Stimulated activated CD4-positive, alpha-beta T cell treated with anti-CD3 and anti-CD28 coated beads, TNF-alpha, amount 100 ng/mL, for 24 hours (primary cell): ENCODE measurements at regions not wholly inside any gene's neighbourhood (a gene's known extent, or its start where the extent isn't known, plus 50 kb on each side); places are given as distances from the start of the nearest gene placed in this dataset.
"Not testable (repeated sequence)": the region's sequence is repeated elsewhere in the genome, so short reads cannot be mapped to it uniquely, and the experiment has no call there.

Experiments used
- DNase-seq, 3 experiments: peaks; one replicate each; pipeline ENCODE4 v3.0.0-alpha.2; 2020; ENCODE audit warnings: low read depth in 3 of 3

DNA sequence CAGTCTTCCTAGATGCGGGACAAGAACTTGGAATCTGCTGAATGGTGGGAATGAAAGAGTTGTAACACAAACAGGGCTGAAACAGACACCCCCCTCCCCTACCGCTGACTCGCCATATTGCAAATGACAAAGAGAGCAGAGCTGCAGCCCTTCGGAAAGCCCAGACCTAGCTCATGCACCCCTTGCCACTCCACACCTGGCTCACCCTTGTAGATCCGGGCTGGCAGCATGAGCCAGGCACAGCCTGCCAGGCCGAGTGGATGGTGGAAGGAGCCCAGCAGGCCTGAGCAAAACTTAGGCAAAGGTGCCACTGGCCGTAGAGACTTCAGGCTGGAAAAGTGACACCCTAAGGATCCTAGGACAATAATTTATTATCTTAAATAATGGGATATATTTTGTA is 237.4 kb upstream of the SEMA3D start:
- no peak for DNase-seq

DNA sequence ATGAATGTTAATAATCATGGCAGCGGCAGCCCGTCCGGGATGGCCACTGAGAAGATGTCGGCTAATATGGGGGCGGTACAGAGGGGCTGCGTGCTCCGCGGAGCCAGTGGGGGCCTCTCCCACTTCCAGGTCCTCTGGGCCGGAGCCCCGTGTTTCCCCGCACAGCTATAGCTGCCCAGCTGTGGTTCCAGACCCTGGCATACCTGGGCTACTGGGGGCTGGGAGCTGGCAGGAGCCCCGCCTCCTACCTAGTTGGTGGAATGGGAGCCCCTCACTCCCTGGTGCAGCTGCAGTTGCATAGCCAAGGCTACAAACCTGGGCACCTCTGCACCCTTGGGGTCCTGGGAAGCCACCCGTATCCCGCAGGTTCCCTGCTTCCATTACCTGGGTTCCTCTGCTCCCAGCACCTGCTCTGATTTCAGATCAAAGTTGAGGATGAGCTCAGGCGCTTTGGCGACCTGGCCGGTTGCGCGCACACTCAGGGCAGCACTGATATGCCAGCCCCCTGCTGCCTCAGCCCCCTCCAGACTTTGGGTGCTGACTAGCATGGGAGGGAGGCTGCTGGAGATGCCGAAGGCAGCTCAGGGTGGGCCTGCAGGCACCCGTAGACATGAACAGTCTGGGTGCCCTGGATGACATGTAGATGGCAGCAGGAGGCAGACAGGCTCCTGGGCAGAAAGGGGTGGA is 236.5 kb upstream of the SEMA3D start:
- DNase-seq, result no peak

DNA sequence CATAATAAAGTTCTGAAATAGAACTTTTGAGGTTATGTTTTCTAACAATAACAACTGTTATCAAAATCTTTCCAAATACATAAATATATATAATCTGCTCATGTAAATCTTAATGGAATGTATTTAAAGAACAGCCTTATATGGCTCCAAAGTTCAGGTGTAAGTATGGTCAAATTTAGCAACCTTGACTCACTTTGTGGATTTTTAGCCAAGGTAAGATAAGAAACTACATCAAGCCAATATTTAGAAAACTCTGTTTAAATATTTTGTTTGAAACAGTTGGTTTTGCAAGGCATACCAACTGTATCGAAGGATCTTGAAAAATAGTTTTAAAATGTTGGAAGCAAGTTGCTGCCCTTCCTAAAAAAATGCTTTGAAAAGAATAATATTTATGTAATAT is 228.9 kb upstream of the SEMA3D start:
- DNase-seq, result no peak

DNA sequence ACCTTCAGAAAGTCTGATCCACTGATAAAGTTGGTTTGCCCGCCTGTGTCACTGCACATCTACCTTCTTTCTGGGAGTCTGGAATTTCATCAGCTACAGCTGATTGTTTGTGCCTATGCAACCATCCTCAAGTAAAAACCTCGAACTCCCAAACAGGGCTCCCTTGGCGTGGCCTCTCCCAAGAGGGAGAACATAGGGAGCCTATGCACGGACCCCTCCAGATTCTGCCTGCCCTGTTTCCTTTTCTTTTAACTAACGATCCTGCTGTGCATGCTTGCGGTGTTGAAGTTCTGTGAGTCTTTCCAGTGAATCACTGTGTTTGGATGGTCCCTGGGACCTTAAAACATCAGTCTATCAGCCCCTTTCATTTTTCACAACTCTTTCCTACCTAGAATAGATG is 226.9 kb upstream of the SEMA3D start:
- DNase-seq, result no peak

DNA sequence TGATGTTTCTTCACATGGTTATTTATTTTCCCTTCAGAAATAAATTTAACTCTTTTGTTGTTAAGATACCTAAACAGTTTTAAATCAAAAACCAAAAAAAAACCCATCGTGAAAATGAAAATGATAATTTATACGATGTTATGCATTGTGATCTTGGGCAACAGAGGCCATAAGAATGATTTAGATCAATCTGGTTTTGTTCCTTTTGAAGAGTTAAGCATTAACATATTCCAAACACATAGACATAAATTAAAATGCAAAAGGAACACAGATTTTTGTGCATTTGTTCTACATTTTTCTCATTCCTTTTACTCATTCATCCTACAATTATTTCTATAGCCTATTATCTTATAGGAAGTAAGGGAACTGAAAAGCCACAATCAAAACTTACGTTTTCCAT is 226.1 kb upstream of the SEMA3D start:
- no peak for DNase-seq

DNA sequence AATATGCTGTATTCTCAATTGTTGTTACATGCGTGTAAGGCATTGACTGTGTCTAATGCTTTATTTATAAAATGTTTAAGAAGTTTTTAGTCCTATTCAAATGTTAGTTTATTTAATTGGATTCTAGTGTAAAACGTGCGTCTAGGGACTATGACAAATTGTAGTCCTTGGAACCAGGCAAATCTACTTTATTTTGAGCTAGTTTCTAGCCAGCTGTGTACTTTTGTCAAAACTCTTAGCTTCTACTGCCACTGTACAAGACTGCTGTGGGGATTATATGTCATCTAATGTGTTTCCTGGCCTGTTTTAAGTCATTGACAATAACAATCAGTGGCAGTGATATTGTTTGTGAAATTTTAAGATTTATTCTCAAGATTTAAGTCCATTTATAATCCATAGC is 220.5 kb upstream of the SEMA3D start:
- DNase-seq, result no peak

DNA sequence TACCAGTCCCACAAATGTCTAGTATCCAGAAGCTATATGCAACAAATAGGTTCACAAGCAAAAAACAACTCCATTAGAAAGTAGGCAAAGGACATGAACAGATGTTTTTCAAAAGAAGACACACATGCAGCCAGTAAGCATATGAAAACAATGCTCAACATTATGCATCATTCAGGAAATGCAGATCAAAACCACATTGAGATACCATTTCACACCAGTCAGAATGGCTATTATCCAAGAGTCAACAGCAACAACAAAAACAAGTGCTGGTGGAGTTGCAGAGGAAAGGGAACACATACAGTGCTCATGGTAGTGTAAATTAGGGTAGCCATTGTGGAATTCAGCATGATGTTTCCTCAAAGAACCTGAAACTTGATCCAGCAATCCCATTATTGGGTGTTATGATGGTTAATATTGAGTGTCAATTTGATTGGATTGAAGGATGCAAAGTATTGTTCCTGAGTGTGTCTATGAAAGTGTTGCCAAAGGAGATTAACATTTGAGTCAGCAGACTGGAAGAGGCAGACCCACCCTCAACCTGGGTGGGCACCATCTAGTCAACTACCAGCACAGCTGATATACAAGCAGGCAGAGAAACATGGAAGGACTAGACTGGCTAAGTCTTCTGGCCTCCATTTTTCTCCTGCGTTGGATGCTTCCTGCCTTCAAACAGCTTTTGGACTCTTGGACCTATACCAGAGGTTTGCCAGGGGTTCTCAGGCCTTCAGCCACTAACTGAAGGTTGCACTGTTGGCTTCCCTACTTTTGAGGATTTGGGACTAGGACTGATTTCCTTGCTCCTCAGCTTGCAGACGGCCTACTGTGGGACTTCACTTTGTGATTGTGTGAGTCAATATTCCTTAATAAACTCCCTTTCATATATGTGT is 218.4 kb upstream of the SEMA3D start:
- no peak for DNase-seq

DNA sequence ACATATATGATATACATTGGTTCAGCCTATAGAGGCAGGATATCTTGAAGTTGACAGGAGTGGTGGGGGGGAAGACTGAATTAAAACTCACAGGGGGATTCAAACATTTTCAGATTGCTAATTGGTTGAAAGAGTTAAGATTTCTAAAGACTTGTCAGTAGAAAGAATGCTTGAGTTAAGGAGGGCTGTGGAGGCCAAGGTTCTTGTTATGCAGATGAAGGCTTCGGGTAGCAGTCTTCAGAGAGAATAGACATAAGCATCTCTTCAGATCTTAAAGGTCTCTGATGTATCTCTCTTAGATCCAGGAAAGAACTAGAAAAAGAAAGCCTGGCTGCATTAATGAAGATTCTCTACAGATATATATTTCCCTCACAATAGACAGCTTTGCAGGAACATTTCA is 209.8 kb upstream of the SEMA3D start:
- DNase-seq, result no peak

DNA sequence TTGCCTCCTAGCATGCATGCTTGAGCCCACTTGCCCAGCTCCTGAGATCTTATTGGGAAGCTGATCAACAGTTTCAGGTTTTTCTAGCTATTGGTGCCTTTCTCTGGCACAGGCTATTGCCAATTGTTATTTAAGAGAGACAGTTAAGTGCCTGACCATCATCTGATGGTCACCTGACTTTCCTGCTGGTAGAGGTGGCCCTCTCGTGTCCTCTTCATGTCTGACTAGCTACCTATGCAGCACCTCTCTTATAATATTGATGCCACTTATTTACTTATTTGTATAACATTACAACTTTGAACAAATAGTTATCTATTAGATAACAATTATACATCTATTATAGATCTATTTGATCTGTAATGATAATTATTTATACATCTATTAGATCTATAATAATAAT is 205.9 kb upstream of the SEMA3D start:
- DNase-seq, result no peak

DNA sequence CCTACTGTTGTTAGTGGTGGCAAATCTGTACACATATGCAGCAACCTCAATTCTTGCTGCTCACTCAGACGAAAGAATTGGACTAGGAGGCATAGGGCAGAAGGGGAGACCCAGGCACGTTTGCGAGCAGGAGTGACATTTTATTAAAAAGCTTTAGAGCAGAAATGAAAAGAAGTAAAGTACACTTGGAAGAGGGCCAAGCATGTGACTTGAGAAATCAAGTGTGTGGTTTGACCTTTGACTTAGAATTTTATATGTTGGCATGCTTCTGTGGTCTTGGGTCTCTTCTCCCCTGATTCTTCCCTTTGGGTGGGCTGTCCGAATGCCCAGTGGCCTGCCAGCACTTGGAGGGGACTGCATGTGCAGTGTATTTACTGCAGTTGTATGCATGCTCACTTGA is 205.5 kb upstream of the SEMA3D start:
- no peak for DNase-seq

DNA sequence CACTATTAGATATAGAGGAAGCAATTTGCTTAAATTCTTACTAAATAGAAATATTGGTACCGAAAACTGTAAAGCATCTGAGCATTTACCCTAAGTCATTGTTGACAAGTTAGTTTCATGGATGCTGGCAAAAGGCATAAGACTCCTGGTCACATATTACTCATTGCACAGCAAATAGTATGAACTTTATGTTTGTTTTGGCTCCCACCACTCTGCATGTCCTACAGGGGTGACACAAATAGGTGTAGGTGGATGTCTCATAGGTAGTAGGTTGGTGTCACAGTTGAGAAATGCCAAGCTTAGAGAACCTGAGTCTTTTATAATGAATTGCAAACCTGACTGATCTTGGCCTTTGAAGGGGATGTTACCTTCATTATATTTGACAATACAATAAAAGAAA is 199.6 kb upstream of the SEMA3D start:
- no peak for DNase-seq

DNA sequence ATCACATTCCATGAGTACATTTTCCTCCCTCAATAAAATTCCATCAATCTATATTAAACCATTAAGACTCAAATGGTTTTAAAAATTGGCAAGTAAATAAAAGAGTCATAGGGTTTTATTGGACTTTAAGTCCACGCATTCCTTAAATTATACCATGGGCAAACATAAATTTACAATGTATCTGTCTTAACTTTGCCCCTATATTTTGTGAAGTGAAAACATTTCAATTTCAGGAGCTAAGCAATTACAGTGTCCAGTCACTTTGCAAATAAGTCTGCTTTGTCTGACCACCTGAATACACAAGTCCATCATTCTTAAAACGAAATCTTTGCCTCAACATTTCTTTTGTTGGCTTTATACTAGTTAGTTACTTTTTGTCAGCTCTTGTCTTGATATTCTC is 197.5 kb upstream of the SEMA3D start:
- DNase-seq, result no peak

DNA sequence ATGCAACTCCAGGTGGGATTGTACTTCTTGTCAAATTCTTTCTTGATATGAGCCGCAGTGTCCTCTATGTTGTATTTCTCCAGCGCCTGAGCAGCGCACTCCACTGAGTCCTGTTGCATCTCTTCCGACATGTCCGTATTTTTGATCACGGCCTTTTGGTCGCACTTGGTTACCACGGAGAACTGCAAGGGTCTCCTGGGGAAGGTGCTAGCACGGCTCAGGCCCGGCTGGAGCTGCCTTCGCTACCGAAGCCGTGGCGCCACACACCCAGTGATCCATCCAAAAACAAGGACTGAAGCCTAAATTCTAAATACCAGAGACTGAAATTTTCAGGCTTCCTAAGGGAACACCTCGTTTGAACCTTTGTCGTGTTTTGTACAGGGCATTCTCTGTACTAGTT is 194.4 kb upstream of the SEMA3D start:
- no peak for DNase-seq

DNA sequence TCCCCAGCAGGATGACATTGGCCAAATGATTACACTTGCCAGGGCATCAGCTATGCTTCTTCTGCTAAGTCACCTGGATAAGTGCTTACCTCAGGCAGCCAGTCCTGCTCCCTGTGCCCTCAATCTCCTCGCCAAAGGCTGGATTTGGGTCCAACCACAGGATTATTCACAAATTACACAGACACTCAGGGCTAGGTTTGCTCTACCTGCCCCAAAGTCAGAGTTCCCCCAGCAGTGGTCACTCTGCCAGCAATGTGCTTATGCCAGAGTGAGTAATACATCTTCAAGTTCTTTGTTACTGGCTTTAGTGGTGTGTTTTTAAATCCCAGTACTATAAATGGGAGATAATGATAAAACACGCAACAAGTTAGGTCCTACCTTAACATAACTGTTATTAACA is 189.7 kb upstream of the SEMA3D start:
- DNase-seq, result no peak

DNA sequence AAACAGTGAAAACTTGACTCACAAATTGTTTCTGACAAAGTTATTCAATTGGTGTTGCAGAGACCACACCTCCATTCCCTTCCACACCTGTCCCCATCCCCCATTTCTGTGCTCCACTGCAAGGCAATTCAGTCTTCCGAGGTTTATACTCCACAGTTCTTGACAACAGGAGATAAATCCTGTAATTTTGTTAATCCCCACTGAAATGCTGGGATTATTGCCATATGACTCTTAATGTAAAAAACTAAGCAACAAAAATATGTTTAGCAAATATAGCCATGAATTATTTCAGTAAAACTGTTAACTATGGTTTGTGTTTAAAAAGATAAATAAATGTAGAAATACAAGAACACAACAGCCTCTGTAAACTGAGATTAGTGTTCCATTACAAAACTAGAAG is 170.1 kb upstream of the SEMA3D start:
- no peak for DNase-seq

DNA sequence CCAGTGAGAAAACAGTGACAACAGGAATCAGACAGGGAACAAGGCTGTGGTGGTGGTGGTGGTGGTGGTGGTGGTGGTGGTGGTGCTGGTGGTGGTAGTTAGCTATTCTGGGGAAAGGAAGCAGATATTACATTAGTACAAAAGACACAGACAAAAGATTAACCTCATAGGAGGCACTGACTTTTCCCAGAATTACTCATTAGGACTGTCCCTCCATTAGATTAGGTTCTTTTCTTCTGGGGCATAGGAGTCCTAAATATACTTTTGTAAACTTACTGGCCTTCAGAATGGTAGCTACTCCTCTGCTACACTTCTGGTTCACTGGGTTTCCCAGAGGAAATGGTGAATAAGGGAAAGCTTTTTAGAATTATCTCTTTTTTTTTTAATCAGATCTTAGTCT is 156.6 kb upstream of the SEMA3D start:
- no peak for DNase-seq

DNA sequence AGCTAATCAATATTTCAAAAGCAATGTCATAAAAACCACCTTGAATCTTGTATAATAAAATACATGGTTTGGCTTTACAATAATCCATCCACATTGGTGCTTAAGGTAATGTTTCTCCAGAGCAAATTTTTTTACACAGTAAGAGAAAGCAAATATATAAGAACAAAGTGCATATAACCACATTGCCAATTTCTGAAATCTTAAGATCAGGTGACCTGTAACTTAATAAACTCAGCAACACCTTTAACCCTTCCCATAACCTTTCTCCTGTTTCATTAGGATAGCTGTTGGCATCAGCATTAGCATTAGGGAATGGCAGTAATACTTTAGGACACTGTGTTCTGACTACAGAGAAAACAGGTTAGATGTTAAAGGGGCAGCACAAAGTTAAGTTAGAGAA is 155.9 kb upstream of the SEMA3D start:
- no peak for DNase-seq

DNA sequence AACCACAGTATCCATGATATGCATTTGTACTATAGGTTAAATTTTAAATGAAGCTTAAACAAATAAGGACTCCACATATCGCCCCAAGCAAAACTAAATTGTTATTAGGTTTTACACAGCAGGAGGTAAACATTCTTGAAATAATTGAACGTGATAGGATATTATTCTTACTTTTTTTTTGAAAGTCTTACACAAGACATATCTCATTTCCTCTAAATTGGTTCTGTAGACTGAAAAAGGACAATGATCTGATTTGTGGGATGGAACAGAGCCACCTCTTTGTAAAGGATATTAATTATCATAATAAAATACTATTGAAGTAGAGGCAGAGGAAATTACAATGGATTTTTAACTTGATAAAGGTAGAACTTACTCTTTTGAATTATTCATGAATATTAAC is 155.1 kb upstream of the SEMA3D start:
- no peak for DNase-seq

DNA sequence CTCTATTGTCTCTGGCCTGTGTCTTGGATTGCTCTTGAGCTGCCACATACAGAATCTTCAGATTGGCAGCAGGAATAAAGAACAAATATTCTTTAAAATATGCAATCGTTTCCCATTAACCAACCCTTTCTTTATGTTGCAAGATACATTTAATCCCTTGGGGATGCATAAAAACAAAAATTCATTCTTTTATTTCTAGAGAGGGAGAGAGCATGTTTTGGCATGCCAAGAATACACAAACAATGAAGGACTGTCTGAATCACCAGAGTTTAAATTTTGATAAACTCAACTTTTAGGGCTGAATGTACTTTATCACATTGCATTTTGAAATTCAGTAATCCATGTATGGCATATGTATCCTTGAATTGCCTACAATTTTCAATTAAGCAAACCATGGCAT is 154.3 kb upstream of the SEMA3D start:
- DNase-seq, result no peak

DNA sequence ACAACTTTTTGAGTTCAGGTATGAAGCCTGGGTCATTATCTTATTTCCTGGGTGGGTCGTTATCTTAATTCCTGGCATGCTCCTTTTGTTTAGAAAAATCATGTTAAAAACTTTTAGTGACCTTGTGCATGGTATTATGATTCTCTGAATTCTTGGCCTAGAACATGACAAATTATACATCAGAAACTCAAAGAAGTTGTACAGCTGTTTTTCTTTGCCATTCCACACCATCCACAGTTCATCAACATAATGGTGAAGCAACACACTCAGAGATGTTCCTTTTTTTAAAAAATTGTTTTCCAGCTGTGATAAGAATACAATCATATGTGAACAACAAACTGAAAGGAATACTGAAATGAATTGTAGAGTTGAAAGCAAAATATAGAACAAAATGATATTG is 149.2 kb upstream of the SEMA3D start:
- DNase-seq, result no peak

DNA sequence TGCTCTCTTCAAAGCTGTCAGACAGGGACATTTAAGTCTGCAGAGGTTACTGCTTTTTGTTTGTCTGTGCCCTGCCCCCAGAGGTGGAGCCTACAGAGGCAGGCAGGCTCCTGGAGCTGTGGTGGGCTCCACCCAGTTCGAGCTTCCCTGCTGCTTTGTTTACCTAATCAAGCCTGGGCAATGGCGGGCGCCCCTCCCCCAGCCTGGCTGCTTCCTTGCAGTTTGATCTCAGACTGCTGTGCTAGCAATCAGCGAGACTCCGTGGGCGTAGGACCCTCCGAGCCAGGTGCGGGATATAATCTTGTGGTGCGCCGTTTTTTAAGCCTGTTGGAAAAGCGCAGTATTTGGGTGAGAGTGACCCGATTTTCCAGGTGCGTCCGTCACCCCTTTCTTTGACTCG is 148.3 kb upstream of the SEMA3D start:
- DNase-seq, result not testable (repeated sequence)

DNA sequence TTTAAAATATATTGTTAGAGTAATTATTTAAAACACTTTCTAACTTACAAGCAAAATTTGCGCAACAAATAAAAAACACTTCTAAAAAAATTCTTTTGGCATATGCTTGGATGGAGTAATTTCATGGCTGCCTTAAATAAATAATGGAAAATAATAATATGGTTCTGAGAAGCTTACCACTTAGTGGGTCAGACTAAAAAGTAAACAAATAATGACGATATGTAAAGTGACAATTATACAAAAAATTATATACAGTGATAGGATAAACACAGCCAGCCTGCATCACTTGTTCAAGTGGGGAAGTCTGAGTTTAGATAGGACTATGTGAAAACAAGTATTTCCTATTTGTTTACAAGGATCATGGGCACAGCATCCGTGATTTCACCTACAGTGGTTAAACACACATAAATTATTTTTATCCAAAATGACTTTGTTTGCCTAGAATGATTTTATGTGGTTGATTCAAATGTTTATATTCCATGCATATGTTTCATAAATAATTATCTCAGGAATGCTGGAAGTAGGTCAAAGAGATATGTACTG is 141.7 kb upstream of the SEMA3D start:
- no peak for DNase-seq

DNA sequence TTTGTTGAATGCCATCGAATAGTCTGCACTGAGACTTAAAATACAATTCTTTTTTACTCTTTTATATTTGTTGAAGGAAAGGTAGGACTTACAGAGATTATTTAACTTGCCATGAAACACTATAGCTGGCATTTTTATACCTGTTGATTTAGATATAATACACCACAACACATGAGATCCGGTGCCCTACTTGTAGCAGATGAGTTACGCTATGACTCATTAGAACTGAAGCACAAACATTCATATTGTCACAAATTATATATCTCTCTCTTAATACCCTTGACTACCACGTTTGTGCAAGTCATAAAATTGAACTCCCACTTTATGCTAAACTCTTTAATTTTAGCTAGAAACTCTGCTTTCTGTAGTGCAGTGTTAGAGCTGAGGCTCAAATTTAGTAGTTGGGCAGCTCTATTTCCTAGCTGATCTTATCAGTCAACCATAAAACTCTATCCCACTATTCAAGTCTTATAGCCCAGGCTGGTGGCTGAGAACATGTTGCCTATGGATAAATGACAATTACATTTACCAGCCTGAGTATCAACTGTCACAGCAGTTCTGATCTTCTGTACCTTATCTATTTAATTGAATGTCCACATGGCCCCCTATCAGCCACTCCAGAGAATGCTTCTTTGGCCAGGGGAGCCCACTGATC is 137.4 kb upstream of the SEMA3D start:
- DNase-seq, result no peak
